ENCODE measurements at regions not wholly inside any gene's neighbourhood (a gene's known extent, or its start where the extent isn't known, plus 50 kb on each side); places are given as distances from the start of the nearest gene placed in this dataset.
A peak's percentile ranks its signal among the peaks of the same experiment; 100 is the strongest.

DNA sequence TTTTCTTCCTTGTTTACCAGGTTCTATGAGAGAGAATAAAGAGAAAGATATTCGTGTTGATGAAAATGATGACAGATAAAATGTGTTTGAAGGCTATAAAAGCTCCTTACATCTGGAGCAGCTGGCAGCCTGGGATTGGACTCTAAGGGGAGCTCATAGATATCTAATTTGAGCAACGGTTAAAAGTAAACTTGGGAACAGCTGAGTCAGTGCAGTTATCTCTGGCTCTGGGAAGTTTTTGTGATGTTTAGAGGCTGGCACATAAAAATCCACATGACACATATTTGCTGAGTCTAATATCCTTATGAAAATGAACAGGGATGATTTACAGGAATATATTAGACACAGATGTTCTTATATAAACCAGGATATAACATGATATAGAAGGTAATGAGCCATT, 331.8 kb upstream of the TENM3 start:
- peaks cover 3% of the 10 kb centered on the region for H3K36me3 Mint-ChIP-seq (ENCODE audit: low read depth, unreplicated experiment)
- DNase-seq (ENCODE audit: low read depth) (peak; percentile 57), FAIRE-seq (no peak)
- peaks cover 33% of the 10 kb centered on the region for H3K4me1 Mint-ChIP-seq (ENCODE audit: low read depth, unreplicated experiment)
- H3K27ac Mint-ChIP-seq (ENCODE audit: unreplicated experiment) = peak overlapping the region; percentile 89
- Histone ChIP-seq H3K27me3 (ENCODE audit: insufficient read depth, low read length) (no peaks in the 10 kb centered on the region), H3K4me1 (ENCODE audit: insufficient read depth, low read length) (peaks cover 15% of the 10 kb centered on the region), H4K20me1 (ENCODE audit: insufficient read depth, low read length) (no peaks in the 10 kb centered on the region), H3K36me3 (ENCODE audit: insufficient read depth, low read length) (no peaks in the 10 kb centered on the region), H3K9me3 (ENCODE audit: insufficient read depth, low read depth, low read length) (no peaks in the 10 kb centered on the region), H2AFZ (ENCODE audit: low read depth, low read length) (no peak overlapping the region), H3K79me2 (ENCODE audit: insufficient read depth, low read length) (no peaks in the 10 kb centered on the region), H3K4me2 (ENCODE audit: low read length) (no peak overlapping the region), H3K9ac (ENCODE audit: low read length) (no peak overlapping the region), H3K27ac (ENCODE audit: low read depth, low read length) (no peak overlapping the region), H3K4me3 (ENCODE audit: insufficient read depth, low read depth, low read length) (no peak overlapping the region)
- H3K27me3 Mint-ChIP-seq (ENCODE audit: low read depth, unreplicated experiment) = no peaks in the 10 kb centered on the region
- peaks cover 20% of the 10 kb centered on the region for H3K9me3 Mint-ChIP-seq (ENCODE audit: unreplicated experiment)
- TF ChIP-seq, protein P1, sequence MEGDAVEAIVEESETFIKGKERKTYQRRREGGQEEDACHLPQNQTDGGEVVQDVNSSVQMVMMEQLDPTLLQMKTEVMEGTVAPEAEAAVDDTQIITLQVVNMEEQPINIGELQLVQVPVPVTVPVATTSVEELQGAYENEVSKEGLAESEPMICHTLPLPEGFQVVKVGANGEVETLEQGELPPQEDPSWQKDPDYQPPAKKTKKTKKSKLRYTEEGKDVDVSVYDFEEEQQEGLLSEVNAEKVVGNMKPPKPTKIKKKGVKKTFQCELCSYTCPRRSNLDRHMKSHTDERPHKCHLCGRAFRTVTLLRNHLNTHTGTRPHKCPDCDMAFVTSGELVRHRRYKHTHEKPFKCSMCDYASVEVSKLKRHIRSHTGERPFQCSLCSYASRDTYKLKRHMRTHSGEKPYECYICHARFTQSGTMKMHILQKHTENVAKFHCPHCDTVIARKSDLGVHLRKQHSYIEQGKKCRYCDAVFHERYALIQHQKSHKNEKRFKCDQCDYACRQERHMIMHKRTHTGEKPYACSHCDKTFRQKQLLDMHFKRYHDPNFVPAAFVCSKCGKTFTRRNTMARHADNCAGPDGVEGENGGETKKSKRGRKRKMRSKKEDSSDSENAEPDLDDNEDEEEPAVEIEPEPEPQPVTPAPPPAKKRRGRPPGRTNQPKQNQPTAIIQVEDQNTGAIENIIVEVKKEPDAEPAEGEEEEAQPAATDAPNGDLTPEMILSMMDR (IDR thresholded peaks at IDR 0.05; ENCODE audit: insufficient read depth, low read depth, low read length) = no peak
- TF ChIP-seq EZH2 (IDR thresholded peaks at IDR 0.05; ENCODE audit: insufficient read depth, low read length) = no peak
- no peak overlapping the region for H3K4me3 Mint-ChIP-seq (ENCODE audit: unreplicated experiment)

DNA sequence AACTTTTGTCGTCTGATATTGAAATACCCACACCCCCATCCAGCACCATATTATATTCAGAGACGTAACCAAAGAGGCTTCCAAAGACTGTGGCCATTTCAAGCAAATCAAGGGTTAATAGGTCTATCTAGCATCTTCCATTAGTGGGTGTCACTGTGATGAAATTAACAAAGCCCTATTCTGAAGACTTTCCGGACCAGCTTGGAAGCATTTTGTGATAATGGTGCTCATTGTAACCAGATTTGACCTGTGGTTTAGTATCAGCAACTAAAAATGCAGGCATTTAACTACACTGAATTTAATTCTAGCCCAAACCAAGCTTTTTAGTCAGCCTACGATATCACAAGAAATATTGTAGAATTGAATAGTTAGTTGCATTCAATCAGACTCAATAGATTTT, 309.7 kb upstream of the TENM3 start:
- Histone ChIP-seq H3K4me3 (ENCODE audit: insufficient read depth, low read depth, low read length) (no peak overlapping the region), H3K9me3 (ENCODE audit: insufficient read depth, low read depth, low read length) (no peaks in the 10 kb centered on the region), H3K79me2 (ENCODE audit: insufficient read depth, low read length) (no peaks in the 10 kb centered on the region), H3K4me1 (ENCODE audit: insufficient read depth, low read length) (no peaks in the 10 kb centered on the region), H3K27ac (ENCODE audit: low read depth, low read length) (no peak overlapping the region), H3K4me2 (ENCODE audit: low read length) (no peak overlapping the region), H3K27me3 (ENCODE audit: insufficient read depth, low read length) (no peaks in the 10 kb centered on the region), H3K9ac (ENCODE audit: low read length) (no peak overlapping the region), H3K36me3 (ENCODE audit: insufficient read depth, low read length) (no peaks in the 10 kb centered on the region), H4K20me1 (ENCODE audit: insufficient read depth, low read length) (no peaks in the 10 kb centered on the region), H2AFZ (ENCODE audit: low read depth, low read length) (no peak overlapping the region)
- Mint-ChIP-seq H3K9me3 (ENCODE audit: unreplicated experiment) (peaks cover 16% of the 10 kb centered on the region), H3K4me1 (ENCODE audit: low read depth, unreplicated experiment) (no peaks in the 10 kb centered on the region), H3K27ac (ENCODE audit: unreplicated experiment) (no peak overlapping the region), H3K36me3 (ENCODE audit: low read depth, unreplicated experiment) (no peaks in the 10 kb centered on the region), H3K27me3 (ENCODE audit: low read depth, unreplicated experiment) (no peaks in the 10 kb centered on the region), H3K4me3 (ENCODE audit: unreplicated experiment) (no peak overlapping the region)
- TF ChIP-seq, protein P1 (IDR thresholded peaks at IDR 0.05; ENCODE audit: insufficient read depth, low read depth, low read length) = no peak
- no peak for TF ChIP-seq EZH2 (IDR thresholded peaks at IDR 0.05; ENCODE audit: insufficient read depth, low read length)
- DNase-seq (ENCODE audit: low read depth) (no peak), FAIRE-seq (no peak)

DNA sequence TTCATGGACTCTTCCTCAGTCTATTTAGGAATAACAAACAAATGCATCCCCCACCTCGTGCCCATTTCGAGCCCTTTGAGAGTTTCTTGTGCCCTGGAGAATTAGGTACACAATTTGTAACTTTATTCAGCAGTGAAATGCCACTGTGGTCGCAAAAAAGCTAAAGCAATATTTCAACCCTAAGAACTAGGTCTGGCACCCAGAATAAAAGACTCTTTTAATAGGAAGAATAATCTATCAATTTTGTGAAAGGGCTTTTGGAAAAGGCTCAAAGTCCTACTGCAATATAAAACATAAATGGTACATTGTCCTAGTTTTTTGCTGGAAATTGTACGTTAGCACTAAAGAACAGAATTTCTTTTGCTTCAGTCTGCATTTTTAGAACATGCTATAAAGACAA, 304.6 kb upstream of the TENM3 start:
- H3K4me3 Mint-ChIP-seq (ENCODE audit: unreplicated experiment) = no peak overlapping the region
- H3K9ac ChIP-seq (ENCODE audit: low read length) = no peak overlapping the region
- no peak overlapping the region for H3K4me2 ChIP-seq (ENCODE audit: low read length)
- FAIRE-seq (no peak), DNase-seq (ENCODE audit: low read depth) (no peak)
- no peaks in the 10 kb centered on the region for H3K36me3 Mint-ChIP-seq (ENCODE audit: low read depth, unreplicated experiment)
- no peaks in the 10 kb centered on the region for H3K4me1 ChIP-seq (ENCODE audit: insufficient read depth, low read length)
- no peaks in the 10 kb centered on the region for H3K4me1 Mint-ChIP-seq (ENCODE audit: low read depth, unreplicated experiment)
- H3K9me3 ChIP-seq (ENCODE audit: insufficient read depth, low read depth, low read length) = no peaks in the 10 kb centered on the region
- no peaks in the 10 kb centered on the region for H3K27me3 ChIP-seq (ENCODE audit: insufficient read depth, low read length)
- no peaks in the 10 kb centered on the region for H3K9me3 Mint-ChIP-seq (ENCODE audit: unreplicated experiment)
- H4K20me1 ChIP-seq (ENCODE audit: insufficient read depth, low read length) = no peaks in the 10 kb centered on the region
- H3K27me3 Mint-ChIP-seq (ENCODE audit: low read depth, unreplicated experiment) = no peaks in the 10 kb centered on the region
- no peak overlapping the region for H3K27ac ChIP-seq (ENCODE audit: low read depth, low read length)
- H3K27ac Mint-ChIP-seq (ENCODE audit: unreplicated experiment) = no peak overlapping the region
- TF ChIP-seq, protein P1 (IDR thresholded peaks at IDR 0.05; ENCODE audit: insufficient read depth, low read depth, low read length) = no peak
- TF ChIP-seq EZH2 (IDR thresholded peaks at IDR 0.05; ENCODE audit: insufficient read depth, low read length) = no peak
- no peaks in the 10 kb centered on the region for H3K79me2 ChIP-seq (ENCODE audit: insufficient read depth, low read length)
- H2AFZ ChIP-seq (ENCODE audit: low read depth, low read length) = no peak overlapping the region
- H3K4me3 ChIP-seq (ENCODE audit: insufficient read depth, low read depth, low read length) = no peak overlapping the region
- H3K36me3 ChIP-seq (ENCODE audit: insufficient read depth, low read length) = no peaks in the 10 kb centered on the region
